Neural cell (in vitro differentiated cells): ENCODE measurements at regions not wholly inside any gene's neighbourhood (a gene's known extent, or its start where the extent isn't known, plus 50 kb on each side); places are given as distances from the start of the nearest gene placed in this dataset.

Experiments
- H2AFZ ChIP-seq: fragments of 200-600, 300-800 bp; sonication (generic), shearing (Covaris generic); 2 replicates; pipeline ENCODE4 v1.6.0; 2014; ENCODE audit warnings: low read depth, mild to moderate bottlenecking, antibody characterized with exemption, low read length, moderate library complexity
- H3F3A ChIP-seq: fragments of 200-600 bp; shearing (Covaris generic); 2 replicates; pipeline ENCODE4 v1.6.1; 2016; ENCODE audit warnings: mild to moderate bottlenecking, moderate library complexity, mixed read lengths, antibody characterized with exemption, low read length; ENCODE audit not compliant: insufficient read depth, poor library complexity, severe bottlenecking
- H3K27ac ChIP-seq: fragments of 200-600, 300-800 bp; sonication (generic), shearing (Covaris generic); 2 replicates; pipeline ENCODE4 v1.5.1; 2014; ENCODE audit warnings: mild to moderate bottlenecking, low read length, moderate library complexity
- H3K27me3 ChIP-seq: fragments of 300-800, 200-600 bp; sonication (generic), shearing (Covaris generic); 2 replicates; pipeline ENCODE4 v1.6.0; 2014; ENCODE audit warnings: mild to moderate bottlenecking, low read depth, low read length, moderate library complexity; ENCODE audit not compliant: insufficient read depth
- H3K36me3 ChIP-seq: fragments of 300-800, 200-600 bp; sonication (generic), shearing (Covaris generic); 2 replicates; pipeline ENCODE4 v1.5.1; 2014; ENCODE audit warnings: mild to moderate bottlenecking, antibody characterized with exemption, low read length, moderate library complexity; ENCODE audit not compliant: insufficient read depth
- H3K4me2 ChIP-seq: fragments of 300-800, 200-600 bp; sonication (generic), shearing (Covaris generic); 2 replicates; pipeline ENCODE4 v1.6.0; 2014; ENCODE audit warnings: mild to moderate bottlenecking, low read length
- H3K4me3 ChIP-seq: fragments of 300-800, 200-600 bp; sonication (generic), shearing (Covaris generic); 2 replicates; pipeline ENCODE4 v1.5.1; 2014; ENCODE audit warnings: mild to moderate bottlenecking, low read length, moderate library complexity
- H3K79me2 ChIP-seq: fragments of 200-600 bp; shearing (Covaris generic); replicated peaks from 2 replicates; pipeline ENCODE4 v1.6.0; 2014; ENCODE audit warnings: mild to moderate bottlenecking, low read length, moderate library complexity; ENCODE audit not compliant: insufficient read depth
- H3K9ac ChIP-seq: fragments of 300-800, 200-600 bp; sonication (generic), shearing (Covaris generic); 2 replicates; pipeline ENCODE4 v1.6.1; 2016; ENCODE audit warnings: mild to moderate bottlenecking, low read length, mixed read lengths
- H3K9me2 ChIP-seq: fragments of 200-600 bp; shearing (Covaris generic); 2 replicates; pipeline ENCODE4 v1.6.1; 2016; ENCODE audit warnings: mild to moderate bottlenecking, low read length, mixed read lengths; ENCODE audit not compliant: insufficient read depth
- H3K9me3 ChIP-seq: fragments of 200-600, 300-800 bp; sonication (generic), shearing (Covaris generic); 2 replicates; pipeline ENCODE4 v1.6.1; 2016; ENCODE audit warnings: mild to moderate bottlenecking, mixed run types, low read length, moderate library complexity, mixed read lengths
- H4K20me1 ChIP-seq: fragments of 200-600 bp; shearing (Covaris generic); 2 replicates; pipeline ENCODE4 v1.6.1; 2016; ENCODE audit warnings: mild to moderate bottlenecking, mixed run types; ENCODE audit not compliant: insufficient read depth
- EP300 ChIP-seq: fragments of 450-650 bp; conservative IDR thresholded peaks from 2 replicates; pipeline ENCODE4 v1.6.1; 2014; ENCODE audit warnings: antibody characterized with exemption, mild to moderate bottlenecking, moderate library complexity; ENCODE audit not compliant: poor library complexity, severe bottlenecking
- EZH2 ChIP-seq: fragments of 200-600, 300-800 bp; shearing (Covaris generic), sonication (generic); IDR thresholded peaks from 2 replicates; pipeline ENCODE4 v1.6.1; 2014; ENCODE audit warnings: antibody characterized with exemption, low read length, borderline replicate concordance, mild to moderate bottlenecking; ENCODE audit not compliant: insufficient read depth, poor library complexity, severe bottlenecking
- MXI1 ChIP-seq: fragments of 450-650 bp; conservative IDR thresholded peaks from 2 replicates; pipeline ENCODE4 v1.6.1; 2014; ENCODE audit warnings: antibody characterized with exemption, mild to moderate bottlenecking; ENCODE audit not compliant: poor library complexity, severe bottlenecking
- POLR2AphosphoS5 ChIP-seq: IDR thresholded peaks from 2 replicates; pipeline ENCODE4 v1.6.1; 2012
- RAD21 ChIP-seq: fragments of 450-650 bp; conservative IDR thresholded peaks from 2 replicates; pipeline ENCODE4 v1.6.1; 2014; ENCODE audit warnings: antibody characterized with exemption, mild to moderate bottlenecking, moderate library complexity
- SMC3 ChIP-seq: fragments of 450-650 bp; conservative IDR thresholded peaks from 2 replicates; pipeline ENCODE4 v1.6.1; 2014; ENCODE audit warnings: antibody characterized with exemption, mild to moderate bottlenecking, moderate library complexity; ENCODE audit not compliant: poor library complexity
- TAF1 ChIP-seq: IDR thresholded peaks from 2 replicates; pipeline ENCODE4 v1.6.1; 2012; ENCODE audit warnings: low read depth
- TF ChIP-seq, protein P1 (sequence below): IDR thresholded peaks from 2 replicates; pipeline ENCODE4 v1.6.1; 2012; ENCODE audit warnings: borderline replicate concordance
- TF ChIP-seq, protein P2 (sequence below): fragments of 450-650 bp; IDR thresholded peaks from 2 replicates; pipeline ENCODE4 v1.5.1; 2014; ENCODE audit warnings: antibody characterized with exemption, mild to moderate bottlenecking, moderate library complexity; ENCODE audit not compliant: poor library complexity, severe bottlenecking

DNA sequence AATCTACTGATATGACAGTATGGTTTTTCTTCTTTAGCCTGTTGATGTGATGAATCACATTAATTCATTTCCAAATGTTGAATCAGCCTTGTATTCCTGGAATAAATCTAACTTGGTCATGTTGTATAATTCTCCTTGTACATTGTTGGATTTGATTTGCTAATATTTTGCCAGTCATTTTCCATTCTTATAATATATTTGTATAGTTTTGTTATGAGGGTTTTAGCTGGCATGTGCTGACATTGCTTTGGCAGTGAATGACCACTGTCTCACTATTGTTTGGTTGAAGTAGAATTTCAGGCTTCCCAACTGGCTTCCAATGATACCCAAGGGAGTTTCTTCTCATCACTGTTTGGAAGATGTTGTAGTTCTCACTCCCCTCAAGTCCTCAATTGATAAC lies 983.0 kb upstream of the PTPRD start:
- Histone ChIP-seq H3K36me3 (no peaks in the 10 kb centered on the region), H3F3A (no peaks in the 10 kb centered on the region)
- TF ChIP-seq TAF1 = no peak

DNA sequence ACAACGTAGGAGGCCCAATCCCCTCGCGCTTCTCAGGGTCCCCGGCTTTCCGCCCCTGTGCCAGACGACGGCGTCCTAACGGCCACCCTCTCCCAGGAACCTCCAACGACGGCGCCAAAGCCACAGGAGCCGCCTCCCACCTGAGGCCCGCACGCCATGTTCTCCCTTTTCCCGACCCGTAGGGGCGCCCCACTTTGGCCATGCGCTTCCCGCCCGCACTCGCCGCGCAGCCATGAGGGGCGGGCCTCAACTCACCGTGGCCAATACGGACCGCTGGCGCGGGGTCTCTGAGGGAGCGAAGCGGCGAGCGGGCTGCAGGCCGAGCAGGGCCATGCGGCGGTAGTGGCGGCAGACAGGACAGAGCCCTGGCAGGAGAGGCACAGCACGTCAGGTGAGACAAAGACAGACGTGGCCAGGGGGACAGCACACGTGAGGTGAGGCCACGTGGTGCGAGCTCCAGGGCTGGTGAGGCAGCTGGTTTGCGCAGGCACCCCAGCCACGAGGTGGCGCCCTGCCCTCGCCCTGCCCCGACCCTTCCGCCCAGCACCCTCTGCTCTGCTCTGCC lies 1005.5 kb upstream of the PTPRD start:
- no peak overlapping the region for H3K27ac ChIP-seq
- no peak overlapping the region for H3K4me2 ChIP-seq
- no peaks in the 10 kb centered on the region for H3K27me3 ChIP-seq
- H3K9me2 ChIP-seq = no peaks in the 10 kb centered on the region
- H3K4me3 ChIP-seq = no peak overlapping the region
- no peaks in the 10 kb centered on the region for H3K79me2 ChIP-seq
- H3F3A ChIP-seq = no peaks in the 10 kb centered on the region
- H2AFZ ChIP-seq = no peak overlapping the region
- no peaks in the 10 kb centered on the region for H4K20me1 ChIP-seq
- no peaks in the 10 kb centered on the region for H3K9me3 ChIP-seq
- no peaks in the 10 kb centered on the region for H3K36me3 ChIP-seq
- TF ChIP-seq RAD21 (no peak), SMC3 (no peak), EP300 (no peak), MXI1 (no peak)
- TF ChIP-seq, protein P1, sequence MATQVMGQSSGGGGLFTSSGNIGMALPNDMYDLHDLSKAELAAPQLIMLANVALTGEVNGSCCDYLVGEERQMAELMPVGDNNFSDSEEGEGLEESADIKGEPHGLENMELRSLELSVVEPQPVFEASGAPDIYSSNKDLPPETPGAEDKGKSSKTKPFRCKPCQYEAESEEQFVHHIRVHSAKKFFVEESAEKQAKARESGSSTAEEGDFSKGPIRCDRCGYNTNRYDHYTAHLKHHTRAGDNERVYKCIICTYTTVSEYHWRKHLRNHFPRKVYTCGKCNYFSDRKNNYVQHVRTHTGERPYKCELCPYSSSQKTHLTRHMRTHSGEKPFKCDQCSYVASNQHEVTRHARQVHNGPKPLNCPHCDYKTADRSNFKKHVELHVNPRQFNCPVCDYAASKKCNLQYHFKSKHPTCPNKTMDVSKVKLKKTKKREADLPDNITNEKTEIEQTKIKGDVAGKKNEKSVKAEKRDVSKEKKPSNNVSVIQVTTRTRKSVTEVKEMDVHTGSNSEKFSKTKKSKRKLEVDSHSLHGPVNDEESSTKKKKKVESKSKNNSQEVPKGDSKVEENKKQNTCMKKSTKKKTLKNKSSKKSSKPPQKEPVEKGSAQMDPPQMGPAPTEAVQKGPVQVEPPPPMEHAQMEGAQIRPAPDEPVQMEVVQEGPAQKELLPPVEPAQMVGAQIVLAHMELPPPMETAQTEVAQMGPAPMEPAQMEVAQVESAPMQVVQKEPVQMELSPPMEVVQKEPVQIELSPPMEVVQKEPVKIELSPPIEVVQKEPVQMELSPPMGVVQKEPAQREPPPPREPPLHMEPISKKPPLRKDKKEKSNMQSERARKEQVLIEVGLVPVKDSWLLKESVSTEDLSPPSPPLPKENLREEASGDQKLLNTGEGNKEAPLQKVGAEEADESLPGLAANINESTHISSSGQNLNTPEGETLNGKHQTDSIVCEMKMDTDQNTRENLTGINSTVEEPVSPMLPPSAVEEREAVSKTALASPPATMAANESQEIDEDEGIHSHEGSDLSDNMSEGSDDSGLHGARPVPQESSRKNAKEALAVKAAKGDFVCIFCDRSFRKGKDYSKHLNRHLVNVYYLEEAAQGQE = no peak
- H3K9ac ChIP-seq = no peak overlapping the region

More for the DNA sequence above, 983.0 kb upstream of the PTPRD start:
- no peak overlapping the region for H3K4me2 ChIP-seq
- H3K9ac ChIP-seq = no peak overlapping the region
- H3K9me3 ChIP-seq = no peaks in the 10 kb centered on the region
- H2AFZ ChIP-seq = no peak overlapping the region
- no peak overlapping the region for H3K27ac ChIP-seq
- H4K20me1 ChIP-seq = no peaks in the 10 kb centered on the region
- no peak overlapping the region for H3K4me3 ChIP-seq
- no peaks in the 10 kb centered on the region for H3K79me2 ChIP-seq
- no peaks in the 10 kb centered on the region for H3K27me3 ChIP-seq
- H3K9me2 ChIP-seq = no peaks in the 10 kb centered on the region

DNA sequence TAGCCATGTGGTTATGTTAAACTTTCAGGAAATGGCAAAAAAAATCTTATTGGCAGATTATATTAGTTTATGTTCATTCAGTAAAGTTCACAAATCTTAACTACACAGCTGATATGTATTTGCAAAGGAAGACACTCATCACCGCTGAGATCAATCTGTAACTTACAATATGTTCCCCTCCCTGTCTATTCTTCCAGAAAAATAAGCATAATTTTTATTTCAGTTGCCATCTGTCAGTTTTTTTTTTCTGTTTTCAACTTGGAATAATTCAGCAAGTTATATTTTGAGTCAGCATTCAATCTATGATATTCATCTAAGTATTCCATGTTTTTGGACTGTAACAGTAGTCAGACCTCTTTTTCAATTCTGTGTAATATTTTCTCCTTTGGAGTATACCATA lies 1019.9 kb upstream of the PTPRD start:
- TF ChIP-seq EP300 = no peak
- Histone ChIP-seq H3K9me2 (no peaks in the 10 kb centered on the region), H3K79me2 (no peaks in the 10 kb centered on the region), H3K36me3 (no peaks in the 10 kb centered on the region), H3K9me3 (no peaks in the 10 kb centered on the region), H3K9ac (no peak overlapping the region), H3K27me3 (no peaks in the 10 kb centered on the region), H4K20me1 (no peaks in the 10 kb centered on the region), H3K27ac (no peak overlapping the region), H3K4me2 (no peak overlapping the region), H3K4me3 (no peak overlapping the region), H2AFZ (no peak overlapping the region), H3F3A (no peaks in the 10 kb centered on the region)

DNA sequence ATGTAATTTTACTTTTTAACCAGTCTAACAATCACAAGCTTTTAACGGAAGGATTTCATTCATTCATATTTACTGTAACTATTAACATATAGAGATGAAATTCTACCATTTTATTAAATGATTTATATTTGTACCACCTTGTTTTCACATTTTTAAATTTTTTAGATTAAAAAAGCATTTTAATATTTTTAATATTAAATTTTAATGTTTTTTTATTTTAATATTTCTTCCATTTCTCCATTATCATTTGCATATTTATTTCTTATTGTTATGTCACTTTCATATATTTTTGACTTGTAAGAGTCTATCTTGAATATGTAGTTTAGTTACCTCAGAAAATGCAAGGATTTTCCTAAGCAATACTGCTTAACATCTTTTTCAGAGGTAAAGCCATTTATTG lies 1034.0 kb upstream of the PTPRD start:
- no peaks in the 10 kb centered on the region for H4K20me1 ChIP-seq
- no peak for TF ChIP-seq POLR2AphosphoS5
- TF ChIP-seq, protein P1 = no peak
- no peak for TF ChIP-seq EZH2
- TF ChIP-seq EP300 = no peak
- no peak for TF ChIP-seq SMC3
- no peak for TF ChIP-seq RAD21
- TF ChIP-seq MXI1 = no peak
- no peak for TF ChIP-seq TAF1
- TF ChIP-seq, protein P2, sequence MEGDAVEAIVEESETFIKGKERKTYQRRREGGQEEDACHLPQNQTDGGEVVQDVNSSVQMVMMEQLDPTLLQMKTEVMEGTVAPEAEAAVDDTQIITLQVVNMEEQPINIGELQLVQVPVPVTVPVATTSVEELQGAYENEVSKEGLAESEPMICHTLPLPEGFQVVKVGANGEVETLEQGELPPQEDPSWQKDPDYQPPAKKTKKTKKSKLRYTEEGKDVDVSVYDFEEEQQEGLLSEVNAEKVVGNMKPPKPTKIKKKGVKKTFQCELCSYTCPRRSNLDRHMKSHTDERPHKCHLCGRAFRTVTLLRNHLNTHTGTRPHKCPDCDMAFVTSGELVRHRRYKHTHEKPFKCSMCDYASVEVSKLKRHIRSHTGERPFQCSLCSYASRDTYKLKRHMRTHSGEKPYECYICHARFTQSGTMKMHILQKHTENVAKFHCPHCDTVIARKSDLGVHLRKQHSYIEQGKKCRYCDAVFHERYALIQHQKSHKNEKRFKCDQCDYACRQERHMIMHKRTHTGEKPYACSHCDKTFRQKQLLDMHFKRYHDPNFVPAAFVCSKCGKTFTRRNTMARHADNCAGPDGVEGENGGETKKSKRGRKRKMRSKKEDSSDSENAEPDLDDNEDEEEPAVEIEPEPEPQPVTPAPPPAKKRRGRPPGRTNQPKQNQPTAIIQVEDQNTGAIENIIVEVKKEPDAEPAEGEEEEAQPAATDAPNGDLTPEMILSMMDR = no peak
- H3F3A ChIP-seq = no peaks in the 10 kb centered on the region
- H3K27me3 ChIP-seq = no peaks in the 10 kb centered on the region
- no peak overlapping the region for H3K4me2 ChIP-seq
- H3K9me2 ChIP-seq = no peaks in the 10 kb centered on the region
- no peak overlapping the region for H3K4me3 ChIP-seq
- H2AFZ ChIP-seq = no peak overlapping the region
- H3K27ac ChIP-seq = no peak overlapping the region
- no peaks in the 10 kb centered on the region for H3K79me2 ChIP-seq
- no peak overlapping the region for H3K9ac ChIP-seq
- no peaks in the 10 kb centered on the region for H3K36me3 ChIP-seq
- no peaks in the 10 kb centered on the region for H3K9me3 ChIP-seq
